ENCODE measurements at regions not wholly inside any gene's neighbourhood (a gene's known extent, or its start where the extent isn't known, plus 50 kb on each side); places are given as distances from the start of the nearest gene placed in this dataset.

DNA sequence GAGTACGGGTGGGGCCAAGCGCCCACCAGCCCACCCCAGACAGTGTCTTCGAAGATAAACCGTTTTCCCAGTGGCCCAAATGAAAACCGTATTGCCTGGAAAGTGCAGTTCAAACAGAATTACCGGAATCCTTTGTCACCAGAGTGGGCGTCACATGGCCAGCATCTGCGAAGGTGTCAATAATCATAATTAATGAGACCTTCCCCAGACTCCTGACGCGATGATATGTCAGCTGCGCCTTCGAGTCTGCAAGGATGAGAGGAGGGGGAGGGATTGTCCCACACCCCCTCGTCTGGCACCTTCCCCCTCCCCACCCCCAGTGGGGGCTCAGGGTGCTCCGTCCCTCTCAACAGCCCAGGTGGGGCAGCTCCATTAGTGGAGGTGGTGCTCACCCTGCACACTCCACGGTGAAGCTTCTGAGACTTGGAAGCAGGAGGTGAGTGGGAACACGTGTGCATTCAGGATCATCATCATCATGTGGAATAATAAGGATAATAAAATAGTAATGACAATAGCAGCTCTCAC is 215.1 kb downstream of the PTPRU start:
- no peak overlapping the region for H2AFZ ChIP-seq (ENCODE audit: low read depth, low read length, poor library complexity, severe bottlenecking)
- H3K36me3 ChIP-seq (ENCODE audit: control insufficient read depth in 1 of 2, insufficient read depth in 2 of 2, low read length in 2 of 2) = no peaks in the 10 kb centered on the region
- peaks cover 0 to 7% of the 10 kb centered on the region in 2 experiments; a peak in 1 of 4 replicates for H3K4me1 ChIP-seq (ENCODE audit: control insufficient read depth in 1 of 2, insufficient read depth in 2 of 2, low read length in 2 of 2)
- H3K4me3 ChIP-seq (replicated peaks in 1 of 2; ENCODE audit: low read depth in 1 of 2, low read length in 2 of 2) = no peak overlapping the region
- no peaks in the 10 kb centered on the region for H4K20me1 ChIP-seq (ENCODE audit: insufficient read depth)
- TF ChIP-seq EGR1 (IDR thresholded peaks at IDR 0.05; ENCODE audit: low read depth) (no peak), EZH2phosphoT487 (IDR thresholded peaks at IDR 0.05; ENCODE audit: borderline replicate concordance) (no peak), FOSL1 (IDR thresholded peaks at IDR 0.05; ENCODE audit: low read depth) (no peak), CEBPB (IDR thresholded peaks at IDR 0.05; ENCODE audit: low read depth) (no peak), SIN3A (IDR thresholded peaks at IDR 0.05; ENCODE audit: low read depth) (no peak), SRF (IDR thresholded peaks at IDR 0.05; ENCODE audit: low read depth) (no peak), TCF7L2 (IDR thresholded peaks at IDR 0.05; ENCODE audit: borderline replicate concordance, extremely low read depth, insufficient read depth, insufficient read length) (no peak), POLR2A (IDR thresholded peaks at IDR 0.05; ENCODE audit: borderline replicate concordance, extremely low read depth, insufficient read depth, insufficient read length) (no peak), RAD21 (IDR thresholded peaks at IDR 0.05; ENCODE audit: low read depth) (no peak), ZFX (IDR thresholded peaks at IDR 0.05) (no peak), EZH2 (IDR thresholded peaks at IDR 0.05) (no peak), SP1 (IDR thresholded peaks at IDR 0.05; ENCODE audit: low read depth) (no peak), POLR2AphosphoS5 (IDR thresholded peaks at IDR 0.05; ENCODE audit: low read depth, low read length) (no peak), JUND (IDR thresholded peaks at IDR 0.05) (no peak), ELF1 (IDR thresholded peaks at IDR 0.05; ENCODE audit: borderline replicate concordance, low read depth) (no peak)
- TF ChIP-seq, protein P1, sequence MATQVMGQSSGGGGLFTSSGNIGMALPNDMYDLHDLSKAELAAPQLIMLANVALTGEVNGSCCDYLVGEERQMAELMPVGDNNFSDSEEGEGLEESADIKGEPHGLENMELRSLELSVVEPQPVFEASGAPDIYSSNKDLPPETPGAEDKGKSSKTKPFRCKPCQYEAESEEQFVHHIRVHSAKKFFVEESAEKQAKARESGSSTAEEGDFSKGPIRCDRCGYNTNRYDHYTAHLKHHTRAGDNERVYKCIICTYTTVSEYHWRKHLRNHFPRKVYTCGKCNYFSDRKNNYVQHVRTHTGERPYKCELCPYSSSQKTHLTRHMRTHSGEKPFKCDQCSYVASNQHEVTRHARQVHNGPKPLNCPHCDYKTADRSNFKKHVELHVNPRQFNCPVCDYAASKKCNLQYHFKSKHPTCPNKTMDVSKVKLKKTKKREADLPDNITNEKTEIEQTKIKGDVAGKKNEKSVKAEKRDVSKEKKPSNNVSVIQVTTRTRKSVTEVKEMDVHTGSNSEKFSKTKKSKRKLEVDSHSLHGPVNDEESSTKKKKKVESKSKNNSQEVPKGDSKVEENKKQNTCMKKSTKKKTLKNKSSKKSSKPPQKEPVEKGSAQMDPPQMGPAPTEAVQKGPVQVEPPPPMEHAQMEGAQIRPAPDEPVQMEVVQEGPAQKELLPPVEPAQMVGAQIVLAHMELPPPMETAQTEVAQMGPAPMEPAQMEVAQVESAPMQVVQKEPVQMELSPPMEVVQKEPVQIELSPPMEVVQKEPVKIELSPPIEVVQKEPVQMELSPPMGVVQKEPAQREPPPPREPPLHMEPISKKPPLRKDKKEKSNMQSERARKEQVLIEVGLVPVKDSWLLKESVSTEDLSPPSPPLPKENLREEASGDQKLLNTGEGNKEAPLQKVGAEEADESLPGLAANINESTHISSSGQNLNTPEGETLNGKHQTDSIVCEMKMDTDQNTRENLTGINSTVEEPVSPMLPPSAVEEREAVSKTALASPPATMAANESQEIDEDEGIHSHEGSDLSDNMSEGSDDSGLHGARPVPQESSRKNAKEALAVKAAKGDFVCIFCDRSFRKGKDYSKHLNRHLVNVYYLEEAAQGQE (IDR thresholded peaks at IDR 0.05; ENCODE audit: low read depth) = no peak
- TF ChIP-seq, protein P2, sequence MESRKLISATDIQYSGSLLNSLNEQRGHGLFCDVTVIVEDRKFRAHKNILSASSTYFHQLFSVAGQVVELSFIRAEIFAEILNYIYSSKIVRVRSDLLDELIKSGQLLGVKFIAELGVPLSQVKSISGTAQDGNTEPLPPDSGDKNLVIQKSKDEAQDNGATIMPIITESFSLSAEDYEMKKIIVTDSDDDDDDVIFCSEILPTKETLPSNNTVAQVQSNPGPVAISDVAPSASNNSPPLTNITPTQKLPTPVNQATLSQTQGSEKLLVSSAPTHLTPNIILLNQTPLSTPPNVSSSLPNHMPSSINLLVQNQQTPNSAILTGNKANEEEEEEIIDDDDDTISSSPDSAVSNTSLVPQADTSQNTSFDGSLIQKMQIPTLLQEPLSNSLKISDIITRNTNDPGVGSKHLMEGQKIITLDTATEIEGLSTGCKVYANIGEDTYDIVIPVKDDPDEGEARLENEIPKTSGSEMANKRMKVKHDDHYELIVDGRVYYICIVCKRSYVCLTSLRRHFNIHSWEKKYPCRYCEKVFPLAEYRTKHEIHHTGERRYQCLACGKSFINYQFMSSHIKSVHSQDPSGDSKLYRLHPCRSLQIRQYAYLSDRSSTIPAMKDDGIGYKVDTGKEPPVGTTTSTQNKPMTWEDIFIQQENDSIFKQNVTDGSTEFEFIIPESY (IDR thresholded peaks at IDR 0.05; ENCODE audit: extremely low read depth, insufficient replicate concordance, low read length) = no peak
- TF ChIP-seq, protein P3, sequence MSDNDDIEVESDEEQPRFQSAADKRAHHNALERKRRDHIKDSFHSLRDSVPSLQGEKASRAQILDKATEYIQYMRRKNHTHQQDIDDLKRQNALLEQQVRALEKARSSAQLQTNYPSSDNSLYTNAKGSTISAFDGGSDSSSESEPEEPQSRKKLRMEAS (IDR thresholded peaks at IDR 0.05) = no peak
- intact Hi-C loops (cut with micrococcal nuclease) = no loop called here
- no peak for ATAC-seq
- peaks cover 0 to 1% of the 10 kb centered on the region in 2 experiments; a peak in 1 of 4 replicates for H3K9me3 ChIP-seq (ENCODE audit: control insufficient read depth in 1 of 2, insufficient read depth in 1 of 2, low read depth in 1 of 2, low read length in 2 of 2)
- RAD21 ChIA-PET (ENCODE audit: low non-redundant PET in 1 of 2, low total read pairs in 2 of 2, uncharacterized antibody in 2 of 2, unreplicated experiment in 2 of 2) = no interaction called here
- POLR2A ChIA-PET = interaction anchor here (0.6 kb wide), 1 partner anchor 218 kb away, joined by 3 read pairs; no protein-coding TSS in a partner anchor
- no peak overlapping the region for H3K4me2 ChIP-seq (ENCODE audit: low read length)
- H3K9ac ChIP-seq (ENCODE audit: low read length) = no peak overlapping the region
- no peak overlapping the region for H3K27ac ChIP-seq (ENCODE audit: low read depth, low read length)
- BruUV-seq (replicated peaks) = no TSS peak
- CTCF ChIA-PET = no interaction called here
- no peaks in the 10 kb centered on the region for H3K9me2 ChIP-seq (ENCODE audit: insufficient read depth)
- H3K79me2 ChIP-seq (ENCODE audit: insufficient read depth, low read length) = no peaks in the 10 kb centered on the region
- no peak for DNase-seq (ENCODE audit: low read depth, low spot score)
- H3K27me3 ChIP-seq (ENCODE audit: insufficient read depth, low read length) = no peaks in the 10 kb centered on the region

Measured in HCT116 (cell line).